Aorta (tissue), 5 donors: ENCODE measurements at regions not wholly inside any gene's neighbourhood (a gene's known extent, or its start where the extent isn't known, plus 50 kb on each side); places are given as distances from the start of the nearest gene placed in this dataset.

Experiments used
- ATAC-seq: fragments of 200-7000 bp; cut with Tn5 transposase; one replicate; pipeline ENCODE4 v1.9.1; 2022; ENCODE audit warnings: moderate library complexity; ENCODE audit not compliant: low FRiP score
- DNase-seq, 2 donors: peaks; one replicate each; pipeline ENCODE4 v3.0.0-alpha.2; 2020
- H3K27ac ChIP-seq, 2 donors: one replicate each; pipeline ENCODE4 v1.5.1; 2013; ENCODE audit warnings: low read length in 2 of 2, mild to moderate bottlenecking in 2 of 2, moderate library complexity in 2 of 2, control low read depth in 1 of 2, inconsistent platforms in 1 of 2, low read depth in 1 of 2
- H3K27me3 ChIP-seq, 2 donors: one replicate each; pipeline ENCODE4 v1.6.1; 2013; ENCODE audit warnings: control low read depth in 1 of 2, low read length in 1 of 2, mild to moderate bottlenecking in 1 of 2, moderate library complexity in 1 of 2; ENCODE audit not compliant: insufficient read depth in 2 of 2, control insufficient read depth in 1 of 2
- H3K36me3 ChIP-seq, 2 donors: one replicate each; pipeline ENCODE4 v1.6.1; 2013; ENCODE audit warnings: control low read depth in 1 of 2, low read length in 1 of 2, mild to moderate bottlenecking in 1 of 2; ENCODE audit not compliant: insufficient read depth in 2 of 2, control insufficient read depth in 1 of 2
- H3K4me1 ChIP-seq, 2 donors: one replicate each; pipeline ENCODE4 v1.6.1; 2013; ENCODE audit warnings: low read length in 2 of 2, control low read depth in 1 of 2, mild to moderate bottlenecking in 1 of 2, moderate library complexity in 1 of 2; ENCODE audit not compliant: insufficient read depth in 2 of 2, control insufficient read depth in 1 of 2
- H3K4me3 ChIP-seq, 2 donors: one replicate each; pipeline ENCODE4 v1.5.1; 2013; ENCODE audit warnings: low read length in 2 of 2, control low read depth in 1 of 2, mild to moderate bottlenecking in 1 of 2
- H3K9me3 ChIP-seq: one replicate; pipeline ENCODE4 v1.6.1; 2013; ENCODE audit warnings: mild to moderate bottlenecking, low read length; ENCODE audit not compliant: control insufficient read depth
- WGBS, 2 donors: extraction: QIAGEN DNeasy Blood & Tissue Kit; methylation state at CpG; one replicate each; pipeline ENCODE4 v1.1.7; 2013; 5-methylcytosine and 5-hydroxymethylcytosine counted together
- intact Hi-C, 2 donors: fragments of 100-400 bp; cut with DNase I; formaldehyde crosslinking; loops; one replicate each; pipeline versions ENCODE4 v1.14.2 to v1.15.0; 2022
- donor health status: healthy with polysubstance abuse.
- donor health status: Bipolar disorder and iron deficiency.
- donor health status: DM: no; HTN: no; CAD: no.
- donor health status: DM: no; HTN: no; CAD: no.
- donor health status: DM: yes; HTN: yes; CAD: no.

DNA sequence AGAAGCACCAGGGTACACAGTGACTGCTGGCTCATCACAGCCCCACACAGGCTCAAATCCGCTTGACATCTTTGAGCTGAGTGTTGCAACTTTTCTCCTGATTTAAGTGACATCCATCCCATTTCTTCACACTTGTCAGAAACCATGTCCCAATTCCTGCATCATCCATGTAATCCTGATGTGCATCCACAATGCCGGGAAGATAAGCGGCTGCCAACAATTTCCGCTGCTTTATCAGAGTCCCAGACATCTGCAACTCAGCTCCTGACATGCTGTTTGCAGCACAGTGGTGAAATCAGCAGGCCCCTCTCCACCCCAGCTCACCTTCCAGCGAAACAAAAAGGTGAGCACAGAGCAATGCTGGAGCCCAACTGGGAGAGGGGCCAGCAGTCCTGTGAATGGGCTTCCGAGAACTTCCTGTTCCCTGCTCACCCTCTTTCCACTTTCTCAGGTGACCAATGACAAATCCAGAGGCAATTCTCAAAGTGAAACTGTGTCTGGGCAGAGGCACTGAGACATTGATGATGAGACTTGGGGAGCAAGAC is 581.0 kb downstream of the AJAP1 start:
- H3K27me3 ChIP-seq, result no peaks in the 10 kb centered on the region
- DNase-seq (no peak), ATAC-seq (no peak)
- no peaks in the 10 kb centered on the region for H3K36me3 ChIP-seq
- H3K4me3 ChIP-seq, result no peak overlapping the region
- WGBS, 2 donors, result 71 to 72% methylated on average over 6 of the region's 6 CpGs
- H3K27ac ChIP-seq, result no peak overlapping the region
- intact Hi-C loops, result no loop called here
- H3K4me1 ChIP-seq, result no peaks in the 10 kb centered on the region
- peaks cover 4% of the 10 kb centered on the region for H3K9me3 ChIP-seq

DNA sequence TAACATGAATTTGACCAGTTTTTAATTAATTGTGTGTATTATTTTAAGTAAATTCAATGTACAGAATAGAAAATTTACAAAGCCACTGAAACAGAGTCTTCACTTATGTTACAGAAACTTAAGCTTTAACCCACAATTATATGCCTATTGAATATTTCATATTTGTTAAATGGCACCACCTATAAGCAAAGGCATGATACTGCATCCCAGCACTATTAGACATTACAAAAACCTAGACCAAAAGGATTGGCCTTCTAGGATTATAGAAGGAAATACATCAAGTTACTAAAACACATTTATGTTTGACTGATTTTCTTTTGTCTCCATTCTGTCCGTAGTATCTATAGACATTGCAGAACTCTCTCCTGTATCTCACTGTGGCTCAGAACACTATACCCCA is 578.1 kb downstream of the AJAP1 start:
- no peak for ATAC-seq
- Histone ChIP-seq H3K27ac (no peak overlapping the region), H3K4me1 (no peaks in the 10 kb centered on the region), H3K9me3 (peaks cover 4% of the 10 kb centered on the region), H3K4me3 (no peak overlapping the region), H3K27me3 (no peaks in the 10 kb centered on the region), H3K36me3 (no peaks in the 10 kb centered on the region)
- intact Hi-C loops, result no loop called here
- no peak for DNase-seq
- 87 to 92% methylated on average over 1 of the region's 1 CpG for WGBS, 2 donors

DNA sequence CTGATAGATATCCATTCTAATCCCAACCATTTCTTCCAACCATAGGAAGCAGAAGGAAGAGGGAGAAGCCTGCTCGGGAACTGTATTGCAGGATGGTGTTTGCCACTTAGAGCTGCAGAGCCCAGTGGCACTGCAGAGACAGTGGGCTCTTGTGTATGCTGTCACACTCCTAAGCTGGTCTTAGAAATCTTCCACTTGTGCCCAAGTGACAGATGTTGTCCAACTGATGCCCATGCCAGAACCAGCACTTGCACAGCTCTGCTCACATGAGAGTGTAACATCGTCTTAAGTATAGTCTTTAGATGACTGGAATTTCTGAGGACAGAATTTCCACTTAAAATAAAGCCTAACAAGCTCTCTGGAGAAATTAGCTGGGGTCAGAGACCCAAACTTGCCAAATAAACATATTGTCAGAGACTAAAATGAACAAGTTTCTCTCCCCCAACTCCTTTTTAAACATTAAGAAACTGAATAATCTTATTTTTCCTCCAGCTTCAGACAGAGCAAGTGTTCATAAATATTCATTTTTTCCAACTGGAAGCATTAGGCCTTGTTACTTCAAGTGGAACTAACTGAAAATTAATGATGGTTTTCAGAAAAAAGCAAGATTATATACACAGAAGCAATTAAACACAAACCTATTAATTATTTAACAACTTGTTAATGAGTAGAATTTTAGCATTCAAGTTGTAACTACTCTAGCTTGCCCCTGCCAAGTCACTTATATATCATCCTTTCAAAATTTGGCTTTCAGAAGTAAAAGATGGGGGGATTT is 577.3 kb downstream of the AJAP1 start:
- Histone ChIP-seq H3K4me3 (no peak overlapping the region), H3K9me3 (peaks cover 4% of the 10 kb centered on the region), H3K27me3 (peaks cover 0 to 1% of the 10 kb centered on the region in 2 donors), H3K27ac (no peak overlapping the region), H3K4me1 (no peaks in the 10 kb centered on the region), H3K36me3 (no peaks in the 10 kb centered on the region)
- intact Hi-C loops, result no loop called here
- ATAC-seq, result no peak
- DNase-seq, result no peak
- WGBS, 2 donors, result 42 to 49% methylated on average over 2 of the region's 2 CpGs

DNA sequence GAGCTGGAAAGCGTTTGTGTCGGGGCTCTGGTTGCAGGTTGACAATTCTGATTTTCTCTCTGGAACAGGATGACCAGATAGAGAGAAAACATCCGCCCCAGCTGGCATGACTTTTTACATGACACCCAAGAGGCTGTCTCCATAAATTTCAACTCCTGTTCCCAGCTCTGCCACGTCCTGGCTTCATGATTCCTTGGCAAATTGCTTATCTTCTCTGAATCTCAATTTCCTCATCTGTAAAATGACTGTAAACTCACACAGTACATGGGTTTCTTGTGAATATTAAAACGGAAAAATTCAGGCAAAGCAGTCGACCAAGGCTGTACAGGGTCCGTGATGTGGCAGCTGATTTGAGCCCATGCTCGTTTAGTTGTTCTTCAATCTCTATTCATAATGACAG is 572.7 kb downstream of the AJAP1 start:
- Histone ChIP-seq H3K9me3 (no peaks in the 10 kb centered on the region), H3K27ac (no peak overlapping the region), H3K4me1 (no peaks in the 10 kb centered on the region), H3K27me3 (peaks cover 0 to 1% of the 10 kb centered on the region in 2 donors), H3K4me3 (no peak overlapping the region), H3K36me3 (no peaks in the 10 kb centered on the region)
- DNase-seq (no peak), ATAC-seq (no peak)
- WGBS, 2 donors, result 71 to 72% methylated on average over 8 of the region's 8 CpGs
- intact Hi-C loops, result no loop called here

DNA sequence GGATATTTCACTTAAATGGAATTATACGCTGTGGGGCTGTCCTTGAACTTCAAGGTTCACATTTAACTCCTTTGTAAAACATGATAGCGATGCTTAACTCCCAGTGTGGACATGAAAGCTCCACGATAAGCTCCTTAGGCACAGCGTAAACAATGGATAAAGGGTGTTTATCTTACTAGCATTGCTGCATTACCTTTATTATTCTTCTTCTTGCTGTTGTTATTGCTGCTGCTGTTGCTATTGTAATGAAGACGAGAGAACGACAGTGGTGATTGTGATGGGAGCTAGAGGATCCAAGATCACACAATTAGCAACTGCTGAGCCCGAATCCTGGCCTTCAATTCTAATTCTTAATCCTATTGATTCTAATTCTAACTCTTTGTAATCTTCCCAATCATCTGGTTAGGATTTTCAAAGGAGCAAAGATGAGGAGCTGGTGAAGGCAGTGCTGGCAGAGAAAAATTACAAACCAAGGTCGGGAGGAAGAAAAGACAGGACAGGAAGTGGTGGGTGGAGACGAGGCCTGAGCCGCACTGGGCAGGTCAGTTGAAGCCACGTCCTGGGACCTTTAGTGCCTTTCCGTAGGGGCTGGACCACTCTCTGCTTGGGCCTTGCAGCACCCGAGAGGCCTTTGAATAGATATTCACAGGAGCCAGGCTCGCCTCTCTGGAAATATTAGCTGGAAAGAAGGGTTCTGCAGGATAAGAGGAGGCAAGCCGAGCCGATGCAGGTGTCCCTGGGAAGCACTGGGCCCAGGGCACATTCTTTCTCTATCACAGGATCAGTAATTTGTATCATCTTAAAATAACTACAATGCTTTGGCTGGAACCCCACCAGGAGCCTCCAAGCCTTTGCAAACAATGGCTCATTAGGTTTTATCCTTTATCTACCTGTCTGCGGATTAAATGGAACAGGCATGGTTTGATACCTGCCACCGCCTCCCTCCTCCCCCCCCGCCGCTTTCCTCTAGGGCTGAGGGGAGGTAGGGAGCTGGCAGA is 571.6 kb downstream of the AJAP1 start:
- H3K4me1 ChIP-seq, result no peaks in the 10 kb centered on the region
- H3K9me3 ChIP-seq, result no peaks in the 10 kb centered on the region
- no peak for DNase-seq
- H3K27me3 ChIP-seq, result peaks cover 0 to 1% of the 10 kb centered on the region in 2 donors
- no peak for ATAC-seq
- no peaks in the 10 kb centered on the region for H3K36me3 ChIP-seq
- intact Hi-C loops, result no loop called here
- WGBS, 2 donors, result 37% methylated on average over 20 of the region's 20 CpGs
- H3K4me3 ChIP-seq, result no peak overlapping the region
- no peak overlapping the region for H3K27ac ChIP-seq

DNA sequence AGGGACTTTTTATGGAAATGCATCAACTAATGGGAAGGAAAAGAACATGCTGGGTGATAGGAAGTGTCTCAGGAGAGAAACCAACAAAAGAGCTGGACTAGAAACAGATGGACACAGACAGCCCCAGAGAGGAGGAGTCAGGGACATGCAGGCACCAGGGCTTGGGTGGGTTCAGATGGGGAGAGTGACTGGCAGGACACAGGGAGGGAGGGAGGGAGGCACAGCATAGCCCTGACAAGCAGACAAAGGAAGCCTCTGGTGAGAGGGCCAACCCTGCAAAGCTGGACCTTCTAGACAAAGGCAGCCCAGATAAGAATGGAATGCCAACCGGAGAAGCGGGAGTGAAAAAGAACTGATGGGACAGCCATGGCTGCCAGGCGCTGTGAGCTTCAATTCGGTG is 568.8 kb downstream of the AJAP1 start:
- Histone ChIP-seq H3K9me3 (no peaks in the 10 kb centered on the region), H3K4me3 (no peak overlapping the region), H3K27ac (no peak overlapping the region), H3K36me3 (no peaks in the 10 kb centered on the region), H3K27me3 (peaks cover 0 to 1% of the 10 kb centered on the region in 2 donors), H3K4me1 (no peaks in the 10 kb centered on the region)
- no peak for DNase-seq
- ATAC-seq, result no peak
- WGBS, 2 donors, result 64% methylated on average over 4 of the region's 4 CpGs
- intact Hi-C loops, result no loop called here

DNA sequence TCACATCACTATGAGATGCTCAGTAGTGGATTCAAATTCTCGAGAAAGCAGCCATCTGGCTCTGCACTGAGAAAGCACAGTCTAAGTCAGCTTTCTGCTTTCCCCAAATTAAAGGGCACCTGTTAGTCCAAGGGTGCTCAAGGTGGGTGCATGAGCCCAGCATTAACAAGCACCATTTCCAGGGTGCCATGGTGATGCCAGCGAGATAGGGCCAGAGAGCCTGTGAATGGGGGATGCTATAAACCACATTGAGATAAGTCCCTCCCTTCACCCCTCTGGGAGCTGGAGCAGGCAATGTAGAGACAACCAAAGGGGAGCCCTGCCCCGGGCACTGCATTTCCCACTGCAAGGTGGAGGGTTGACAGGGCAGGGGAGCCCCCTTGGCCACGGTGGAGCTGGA is 568.2 kb downstream of the AJAP1 start:
- H3K4me1 ChIP-seq, result no peaks in the 10 kb centered on the region
- WGBS, 2 donors, result 71 to 75% methylated on average over 4 of the region's 4 CpGs
- H3K9me3 ChIP-seq, result no peaks in the 10 kb centered on the region
- ATAC-seq (no peak), DNase-seq (no peak)
- intact Hi-C loops, result no loop called here
- H3K36me3 ChIP-seq, result no peaks in the 10 kb centered on the region
- H3K27ac ChIP-seq, result no peak overlapping the region
- H3K4me3 ChIP-seq, result no peak overlapping the region
- peaks cover 0 to 1% of the 10 kb centered on the region in 2 donors for H3K27me3 ChIP-seq

DNA sequence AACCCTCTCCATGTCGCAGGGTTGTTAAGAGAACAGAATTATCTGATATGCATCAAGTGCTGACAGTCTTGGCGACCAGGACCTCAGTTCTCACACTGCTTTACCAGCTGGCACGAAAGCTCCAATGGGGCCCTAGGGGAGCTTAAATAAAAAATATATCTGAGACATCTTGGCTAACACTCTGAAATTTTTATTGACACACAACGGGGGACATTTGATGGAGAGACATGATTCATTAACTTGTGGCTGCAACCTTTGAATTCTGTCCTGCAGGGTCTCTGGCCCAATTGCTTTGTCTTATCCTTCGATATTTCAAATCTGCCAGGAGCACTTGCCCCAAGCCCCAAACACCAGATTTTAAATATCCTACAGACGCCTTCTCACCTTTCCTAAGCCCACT is 567.0 kb downstream of the AJAP1 start:
- ATAC-seq (no peak), DNase-seq (no peak)
- Histone ChIP-seq H3K9me3 (no peaks in the 10 kb centered on the region), H3K27me3 (peaks cover 0 to 1% of the 10 kb centered on the region in 2 donors), H3K36me3 (no peaks in the 10 kb centered on the region), H3K4me3 (no peak overlapping the region), H3K4me1 (no peaks in the 10 kb centered on the region), H3K27ac (no peak overlapping the region)
- intact Hi-C loops, result no loop called here
- WGBS, 2 donors, result 53 to 57% methylated on average over 6 of the region's 6 CpGs
